Peyer's patch (tissue), 4 donors: ENCODE measurements at regions not wholly inside any gene's neighbourhood (a gene's known extent, or its start where the extent isn't known, plus 50 kb on each side); places are given as distances from the start of the nearest gene placed in this dataset.

Experiments
- DNase-seq, 3 donors: peaks; one replicate each; pipeline ENCODE4 v3.0.0-alpha.2; 2017 to 2019
- H3K27ac ChIP-seq, 4 donors: fragments of 200-600 bp; sonication (generic); one replicate each; pipeline ENCODE4 v1.5.1; 2016 to 2019
- H3K27me3 ChIP-seq, 2 donors: fragments of 200-600 bp; sonication (generic); one replicate each; pipeline ENCODE4 v1.5.1; 2019
- H3K36me3 ChIP-seq, 3 donors: fragments of 200-600 bp; sonication (generic); one replicate each; pipeline ENCODE4 v1.5.1; 2016 to 2019
- H3K4me1 ChIP-seq, 4 donors: fragments of 200-600 bp; sonication (generic); one replicate each; pipeline ENCODE4 v1.5.1; 2016 to 2019
- H3K4me3 ChIP-seq, 4 donors: fragments of 200-600 bp; sonication (generic); 1 replicate in 3 of 4; 2 replicates in 1 of 4; pipeline ENCODE4 v1.5.1; 2016 to 2019; ENCODE audit warnings: mild to moderate bottlenecking in 1 of 4
- H3K9me3 ChIP-seq, 4 donors: fragments of 200-600 bp; sonication (generic); one replicate each; pipeline ENCODE4 v1.5.1; 2016 to 2019; ENCODE audit warnings: mild to moderate bottlenecking in 1 of 4
- POLR2A ChIP-seq, 2 donors: fragments of 450-650 bp; IDR thresholded peaks; one replicate each; pipeline ENCODE4 v1.5.1; 2017; ENCODE audit warnings: antibody characterized with exemption in 2 of 2, mild to moderate bottlenecking in 2 of 2, moderate library complexity in 2 of 2
- TF ChIP-seq, protein P1 (sequence below), 6 experiments: fragments of 450-650 bp in 4 of 6; fragments of 200-600 bp in 2 of 6; sonication (generic) in 1 of 6; IDR thresholded peaks; one replicate each; pipeline ENCODE4 v1.5.1; 2017 to 2019; ENCODE audit warnings: antibody characterized with exemption in 6 of 6, mild to moderate bottlenecking in 3 of 6, moderate library complexity in 1 of 6

DNA sequence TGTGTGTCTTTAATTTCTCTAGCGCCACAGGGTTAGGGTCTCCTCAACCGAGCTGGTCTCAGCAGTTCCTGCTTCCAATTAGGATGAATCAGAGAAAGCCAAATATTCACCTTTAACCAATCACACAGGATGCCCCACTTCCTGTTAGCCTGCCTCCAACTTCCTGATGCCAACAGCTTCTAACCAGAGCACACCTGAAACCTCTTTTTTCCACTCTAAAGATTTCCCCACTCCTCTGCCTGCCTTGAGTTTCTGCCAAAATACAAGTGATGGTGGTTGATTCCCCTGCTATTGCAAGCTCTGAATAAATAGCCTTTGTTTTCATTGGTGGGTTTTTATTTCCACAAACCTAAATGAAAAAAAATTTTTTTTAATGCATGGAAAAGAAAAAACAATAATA lies 144.7 kb upstream of the UST start:
- H3K27me3 ChIP-seq = no peaks in the 10 kb centered on the region
- no peak for DNase-seq
- no peak overlapping the region for H3K4me3 ChIP-seq
- no peak for TF ChIP-seq POLR2A (IDR thresholded peaks at IDR 0.05)
- TF ChIP-seq, protein P1, sequence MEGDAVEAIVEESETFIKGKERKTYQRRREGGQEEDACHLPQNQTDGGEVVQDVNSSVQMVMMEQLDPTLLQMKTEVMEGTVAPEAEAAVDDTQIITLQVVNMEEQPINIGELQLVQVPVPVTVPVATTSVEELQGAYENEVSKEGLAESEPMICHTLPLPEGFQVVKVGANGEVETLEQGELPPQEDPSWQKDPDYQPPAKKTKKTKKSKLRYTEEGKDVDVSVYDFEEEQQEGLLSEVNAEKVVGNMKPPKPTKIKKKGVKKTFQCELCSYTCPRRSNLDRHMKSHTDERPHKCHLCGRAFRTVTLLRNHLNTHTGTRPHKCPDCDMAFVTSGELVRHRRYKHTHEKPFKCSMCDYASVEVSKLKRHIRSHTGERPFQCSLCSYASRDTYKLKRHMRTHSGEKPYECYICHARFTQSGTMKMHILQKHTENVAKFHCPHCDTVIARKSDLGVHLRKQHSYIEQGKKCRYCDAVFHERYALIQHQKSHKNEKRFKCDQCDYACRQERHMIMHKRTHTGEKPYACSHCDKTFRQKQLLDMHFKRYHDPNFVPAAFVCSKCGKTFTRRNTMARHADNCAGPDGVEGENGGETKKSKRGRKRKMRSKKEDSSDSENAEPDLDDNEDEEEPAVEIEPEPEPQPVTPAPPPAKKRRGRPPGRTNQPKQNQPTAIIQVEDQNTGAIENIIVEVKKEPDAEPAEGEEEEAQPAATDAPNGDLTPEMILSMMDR (IDR thresholded peaks at IDR 0.05) = no peak
- H3K9me3 ChIP-seq = no peaks in the 10 kb centered on the region
- no peak overlapping the region for H3K27ac ChIP-seq
- H3K36me3 ChIP-seq = no peaks in the 10 kb centered on the region
- H3K4me1 ChIP-seq = no peaks in the 10 kb centered on the region

DNA sequence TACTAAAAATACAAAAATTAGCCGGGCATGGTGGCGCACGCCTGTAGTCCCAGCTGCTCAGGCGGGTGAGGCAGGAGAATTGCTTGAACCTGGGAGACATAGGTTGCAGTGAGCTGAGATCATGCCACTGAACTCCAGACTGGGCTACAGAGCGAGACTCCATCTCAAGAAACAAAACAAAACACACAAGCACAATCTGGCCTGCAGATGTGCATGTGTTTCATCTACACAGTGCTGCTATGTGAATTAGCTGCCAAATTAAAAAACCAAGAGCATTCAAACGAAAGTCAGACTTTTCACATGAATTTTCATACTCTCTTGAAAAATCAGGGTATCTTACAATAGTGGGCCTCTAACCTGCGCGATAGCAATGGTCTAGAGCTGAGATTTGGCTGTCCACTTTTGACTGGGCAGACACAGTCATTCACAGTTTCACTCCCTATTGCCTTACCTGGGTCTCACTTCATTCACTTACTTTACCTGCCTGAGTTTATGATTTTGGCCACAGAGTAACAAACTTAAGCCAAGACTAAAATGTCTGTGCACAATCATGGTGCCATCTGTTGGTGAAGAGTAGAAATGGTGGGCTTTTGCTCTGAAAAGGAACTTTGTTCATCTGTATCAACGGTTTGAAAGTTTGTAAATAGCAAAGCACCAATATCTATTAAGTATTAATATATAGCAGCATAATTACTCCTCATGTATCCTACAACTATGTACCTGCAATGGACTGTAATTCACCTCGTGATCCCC lies 138.5 kb upstream of the UST start:
- no peaks in the 10 kb centered on the region for H3K27me3 ChIP-seq
- no peaks in the 10 kb centered on the region for H3K4me1 ChIP-seq
- no peaks in the 10 kb centered on the region for H3K9me3 ChIP-seq
- no peak overlapping the region for H3K4me3 ChIP-seq
- H3K36me3 ChIP-seq = no peaks in the 10 kb centered on the region
- H3K27ac ChIP-seq = no peak overlapping the region
- TF ChIP-seq POLR2A (IDR thresholded peaks at IDR 0.05) = no peak
- TF ChIP-seq, protein P1 (IDR thresholded peaks at IDR 0.05) = peak in 3 of 6 experiments; percentile 15 to 23 (median 21)
- no peak for DNase-seq

DNA sequence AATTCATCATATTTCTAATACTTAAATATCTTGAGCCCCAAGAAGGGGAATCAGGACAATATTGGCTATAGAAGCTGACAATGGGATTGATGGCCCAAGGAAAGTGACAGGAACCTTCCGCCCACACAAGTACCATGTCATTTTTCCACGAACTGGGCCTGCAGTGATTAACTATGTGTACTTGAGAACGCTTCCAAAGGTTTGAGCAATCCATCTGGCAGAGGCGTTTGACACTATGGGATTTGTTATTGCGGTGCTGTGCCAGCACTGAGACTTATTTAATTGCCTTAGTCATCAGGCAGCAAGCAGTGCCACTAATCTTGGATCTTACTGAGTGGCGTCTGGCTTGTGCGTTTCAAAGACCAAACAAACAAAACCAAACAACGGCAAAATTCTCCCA lies 135.6 kb upstream of the UST start:
- DNase-seq = peak in 1 of 3 donors; percentile 65
- Histone ChIP-seq H3K9me3 (no peaks in the 10 kb centered on the region), H3K27me3 (no peaks in the 10 kb centered on the region), H3K4me3 (no peak overlapping the region), H3K4me1 (no peaks in the 10 kb centered on the region), H3K27ac (peak overlapping the region in 1 of 4 donors; percentile 5), H3K36me3 (no peaks in the 10 kb centered on the region)
- TF ChIP-seq, protein P1 (IDR thresholded peaks at IDR 0.05) = no peak
- no peak for TF ChIP-seq POLR2A (IDR thresholded peaks at IDR 0.05)

DNA sequence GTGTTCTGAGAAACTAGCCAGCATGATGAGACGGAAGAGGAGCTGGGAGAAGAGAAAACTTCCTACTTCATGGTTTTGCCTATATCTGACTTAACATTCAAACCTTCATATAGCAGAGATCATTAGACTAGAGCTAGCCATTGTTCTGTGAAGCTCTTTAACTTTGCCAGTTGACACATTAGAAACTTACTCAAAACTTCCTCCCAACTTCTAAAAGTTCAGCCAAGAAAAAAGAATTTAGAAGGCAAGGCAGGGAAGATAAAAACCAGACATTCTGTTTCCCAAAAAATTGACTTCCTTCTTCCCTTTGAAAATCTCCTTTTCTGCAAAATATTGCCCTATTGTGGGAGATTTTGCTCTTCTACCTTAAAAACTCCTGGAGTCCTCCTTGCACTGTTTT lies 134.8 kb upstream of the UST start:
- H3K36me3 ChIP-seq = no peaks in the 10 kb centered on the region
- no peak for TF ChIP-seq POLR2A (IDR thresholded peaks at IDR 0.05)
- TF ChIP-seq, protein P1 (IDR thresholded peaks at IDR 0.05) = no peak
- H3K27ac ChIP-seq = no peak overlapping the region

DNA sequence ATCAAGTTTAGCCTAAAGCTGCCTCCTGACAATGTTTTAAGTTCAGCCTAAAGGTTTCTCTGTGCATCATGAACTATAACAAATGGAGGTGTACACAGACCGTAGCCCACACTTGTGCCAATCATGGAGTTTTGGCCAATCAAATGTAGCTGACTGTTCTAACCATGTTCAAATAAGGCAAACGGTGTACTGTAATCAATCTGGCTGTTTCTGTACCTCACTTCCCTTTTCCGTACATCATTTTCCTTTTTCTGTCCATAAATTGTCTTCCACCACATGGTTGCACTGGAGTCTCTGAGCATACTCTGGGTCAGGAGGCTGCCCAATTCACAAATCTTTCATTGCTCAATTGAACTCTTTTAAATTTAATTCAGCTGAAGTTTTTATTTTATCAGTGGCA lies 132.2 kb upstream of the UST start:
- Histone ChIP-seq H3K4me3 (no peak overlapping the region), H3K36me3 (no peaks in the 10 kb centered on the region), H3K27ac (no peak overlapping the region), H3K9me3 (no peaks in the 10 kb centered on the region), H3K27me3 (no peaks in the 10 kb centered on the region), H3K4me1 (no peaks in the 10 kb centered on the region)
- no peak for DNase-seq
- TF ChIP-seq, protein P1 (IDR thresholded peaks at IDR 0.05) = no peak
- no peak for TF ChIP-seq POLR2A (IDR thresholded peaks at IDR 0.05)

More for the DNA sequence above, 134.8 kb upstream of the UST start:
- H3K9me3 ChIP-seq = no peaks in the 10 kb centered on the region
- no peak overlapping the region for H3K4me3 ChIP-seq
- no peaks in the 10 kb centered on the region for H3K27me3 ChIP-seq
- no peak for DNase-seq
- H3K4me1 ChIP-seq = no peaks in the 10 kb centered on the region
